Body of pancreas (tissue), 4 donors: ENCODE measurements at regions not wholly inside any gene's neighbourhood (a gene's known extent, or its start where the extent isn't known, plus 50 kb on each side); places are given as distances from the start of the nearest gene placed in this dataset.

Experiments
- ATAC-seq: fragments of 150-250 bp; one replicate; pipeline ENCODE4 v1.9.1; 2016
- DNase-seq, 4 donors: peaks; one replicate each; pipeline ENCODE4 v3.0.0-alpha.2; 2019
- H3K27ac ChIP-seq, 4 donors: fragments of 200-600 bp; sonication (generic); 1 replicate in 3 of 4; 2 replicates in 1 of 4; pipeline versions ENCODE4 v1.5.1 to v1.6.1; 2016 to 2019; ENCODE audit warnings: mild to moderate bottlenecking in 1 of 4, mixed read lengths in 1 of 4, moderate library complexity in 1 of 4
- H3K27me3 ChIP-seq, 2 donors: fragments of 200-600 bp; sonication (generic); one replicate each; pipeline ENCODE4 v1.6.0; 2016; ENCODE audit warnings: mild to moderate bottlenecking in 1 of 2
- H3K36me3 ChIP-seq, 2 donors: fragments of 200-600 bp; sonication (generic); replicated peaks in 1 of 2; 2 replicates each; pipeline ENCODE4 v1.5.1; 2016; ENCODE audit warnings: low read depth in 2 of 2; ENCODE audit not compliant: insufficient read depth in 1 of 2
- H3K4me1 ChIP-seq: fragments of 200-600 bp; sonication (generic); one replicate; pipeline ENCODE4 v1.6.0; 2016
- H3K4me3 ChIP-seq, 2 donors: fragments of 200-600 bp; sonication (generic); 1 replicate in 1 of 2; 2 replicates in 1 of 2; pipeline ENCODE4 v1.5.1; 2016 to 2019
- H3K9me3 ChIP-seq, 3 donors: fragments of 200-600 bp; sonication (generic); 1 replicate in 2 of 3; 2 replicates in 1 of 3; pipeline ENCODE4 v1.5.1; 2016
- CTCF ChIP-seq, 7 experiments: fragments of 450-650 bp in 4 of 7; fragments of 200-600 bp in 3 of 7; sonication (generic) in 3 of 7; IDR thresholded peaks; one replicate each; pipeline ENCODE4 v1.5.1; 2016 to 2019; ENCODE audit warnings: antibody characterized with exemption in 7 of 7
- POLR2A ChIP-seq, 3 donors: fragments of 450-650 bp; IDR thresholded peaks; one replicate each; pipeline ENCODE4 v1.6.1; 2016; ENCODE audit warnings: antibody characterized with exemption in 3 of 3, mild to moderate bottlenecking in 2 of 3
- WGBS, 2 donors: methylation state at CpG; one replicate each; pipeline ENCODE4 v1.1.5; 2017; 5-methylcytosine and 5-hydroxymethylcytosine counted together
- intact Hi-C: fragments of 100-400 bp; cut with DNase I; formaldehyde crosslinking; loops from one replicate; pipeline ENCODE4 v1.15.1; 2023

GRCh38 chr2:21404827-21405625, 281.3 kb downstream of the TDRD15 start:
- H3K27ac ChIP-seq = no peak overlapping the region
- no peaks in the 10 kb centered on the region for H3K4me1 ChIP-seq
- no peaks in the 10 kb centered on the region for H3K9me3 ChIP-seq
- no peaks in the 10 kb centered on the region for H3K36me3 ChIP-seq
- no peak for ATAC-seq
- 53 to 58% methylated on average over 7 of the region's 7 CpGs for WGBS, 2 donors
- H3K4me3 ChIP-seq = no peak overlapping the region
- no peaks in the 10 kb centered on the region for H3K27me3 ChIP-seq
- intact Hi-C loops = no loop called here
- TF ChIP-seq CTCF (IDR thresholded peaks at IDR 0.05) = no peak
- no peak for TF ChIP-seq POLR2A (IDR thresholded peaks at IDR 0.05)
- DNase-seq = no peak

- Histone ChIP-seq H3K36me3 (no peaks in the 10 kb centered on the region), H3K27me3 (no peaks in the 10 kb centered on the region), H3K4me3 (no peak overlapping the region), H3K27ac (no peak overlapping the region), H3K4me1 (no peaks in the 10 kb centered on the region), H3K9me3 (no peaks in the 10 kb centered on the region)
- DNase-seq (no peak), ATAC-seq (no peak)
- 66 to 73% methylated on average over 1 of the region's 1 CpG for WGBS, 2 donors
- TF ChIP-seq CTCF (IDR thresholded peaks at IDR 0.05) (no peak), POLR2A (IDR thresholded peaks at IDR 0.05) (no peak)
- intact Hi-C loops = no loop called here
These were observed 282.6 kb downstream of the TDRD15 start for GRCh38 chr2:21406386-21406785.

GRCh38 chr2:21406911-21407310, 283.1 kb downstream of the TDRD15 start:
- DNase-seq = no peak
- Histone ChIP-seq H3K9me3 (no peaks in the 10 kb centered on the region), H3K27ac (no peak overlapping the region), H3K4me1 (no peaks in the 10 kb centered on the region), H3K27me3 (no peaks in the 10 kb centered on the region), H3K36me3 (no peaks in the 10 kb centered on the region), H3K4me3 (no peak overlapping the region)
- intact Hi-C loops = no loop called here
- WGBS, 2 donors = 35 to 36% methylated on average over 3 of the region's 3 CpGs
- TF ChIP-seq POLR2A (IDR thresholded peaks at IDR 0.05) (no peak), CTCF (IDR thresholded peaks at IDR 0.05) (no peak)
- ATAC-seq = no peak

GRCh38 chr2:21407851-21408250, 284.1 kb downstream of the TDRD15 start:
- H3K4me3 ChIP-seq = no peak overlapping the region
- no peaks in the 10 kb centered on the region for H3K4me1 ChIP-seq
- no peak overlapping the region for H3K27ac ChIP-seq
- intact Hi-C loops = no loop called here
- 65 to 72% methylated on average over 1 of the region's 1 CpG for WGBS, 2 donors
- no peaks in the 10 kb centered on the region for H3K36me3 ChIP-seq
- DNase-seq = no peak
- no peaks in the 10 kb centered on the region for H3K27me3 ChIP-seq
- H3K9me3 ChIP-seq = no peaks in the 10 kb centered on the region
- TF ChIP-seq CTCF (IDR thresholded peaks at IDR 0.05) (no peak), POLR2A (IDR thresholded peaks at IDR 0.05) (no peak)
- no peak for ATAC-seq

GRCh38 chr2:21411741-21412140, 288.0 kb downstream of the TDRD15 start:
- TF ChIP-seq CTCF (IDR thresholded peaks at IDR 0.05) (no peak), POLR2A (IDR thresholded peaks at IDR 0.05) (no peak)
- 52 to 61% methylated on average over 5 of the region's 5 CpGs for WGBS, 2 donors
- no peak overlapping the region for H3K27ac ChIP-seq
- no peak overlapping the region for H3K4me3 ChIP-seq
- intact Hi-C loops = no loop called here
- ATAC-seq (no peak), DNase-seq (no peak)
- no peaks in the 10 kb centered on the region for H3K4me1 ChIP-seq
- H3K27me3 ChIP-seq = no peaks in the 10 kb centered on the region
- H3K9me3 ChIP-seq = no peaks in the 10 kb centered on the region
- no peaks in the 10 kb centered on the region for H3K36me3 ChIP-seq
